D721Med (cell line): ENCODE measurements at regions not wholly inside any gene's neighbourhood (a gene's known extent, or its start where the extent isn't known, plus 50 kb on each side); places are given as distances from the start of the nearest gene placed in this dataset.

ENCODE experiments used
- DNase-seq: peaks from one replicate; pipeline ENCODE4 v3.0.0; 2011; ENCODE audit warnings: low spot score; ENCODE audit not compliant: insufficient read length
- FAIRE-seq: peaks from 2 replicates; lab custom pipeline; 2011; peaks lifted over from hg19 to GRCh38; lab: Jason Lieb, UNC
- CTCF ChIP-seq: IDR thresholded peaks from 2 replicates; pipeline ENCODE4 v1.5.1; 2012; ENCODE audit warnings: mild to moderate bottlenecking, control low read depth; ENCODE audit not compliant: insufficient read depth; ENCODE audit errors: missing control alignments

- DNase-seq (no peak), FAIRE-seq (no peak)
- no peak for TF ChIP-seq CTCF
These were observed 54.8 kb downstream of the RTP5 start for GRCh38 chr2:241924069-241924908.

- FAIRE-seq (no peak), DNase-seq (no peak)
- TF ChIP-seq CTCF: no peak
These were observed 55.4 kb downstream of the RTP5 start for GRCh38 chr2:241924909-241925250.

GRCh38 chr2:241925277-241925676, 55.7 kb downstream of the RTP5 start:
- FAIRE-seq: no peak
- DNase-seq: no peak
- TF ChIP-seq CTCF: no peak

GRCh38 chr2:241925821-241926441, 56.4 kb downstream of the RTP5 start:
- no peak for TF ChIP-seq CTCF
- no peak for DNase-seq
- FAIRE-seq: no peak

- TF ChIP-seq CTCF: no peak
- DNase-seq: no peak
- no peak for FAIRE-seq
These were observed 57.2 kb downstream of the RTP5 start for GRCh38 chr2:241926541-241927311.

GRCh38 chr2:241929551-241930490, 60.3 kb downstream of the RTP5 start:
- TF ChIP-seq CTCF: no peak

More at GRCh38 chr2:241929551-241930490, 60.3 kb downstream of the RTP5 start:
- DNase-seq (no peak), FAIRE-seq (no peak)
